H1 (cell line): ENCODE measurements at regions not wholly inside any gene's neighbourhood (a gene's known extent, or its start where the extent isn't known, plus 50 kb on each side); places are given as distances from the start of the nearest gene placed in this dataset.

Experiments used
- CTCF ChIA-PET: fragments of 300-600 bp; sonication (Branson Sonifier 250); formaldehyde crosslinking; loops from one replicate; lab custom pipeline; 2021; ENCODE audit not compliant: partially characterized antibody; lab: Charles Lee
- POLR2A ChIA-PET: fragments of 300-600 bp; sonication (Branson Sonifier 250); formaldehyde crosslinking; loops from one replicate; lab custom pipeline; 2021; ENCODE audit warnings: inconsistent platforms; ENCODE audit not compliant: partially characterized antibody; lab: Charles Lee
- DNase-seq, 2 experiments: peaks; one replicate each; pipeline versions ENCODE4 v3.0.0 to v3.0.0-alpha.2; 2010 to 2022; ENCODE audit warnings: low spot score in 2 of 2, low read depth in 1 of 2, mixed read lengths in 1 of 2
- FAIRE-seq: peaks from 2 replicates; lab custom pipeline; 2011; peaks lifted over from hg19 to GRCh38; lab: Jason Lieb, UNC
- H2AFZ ChIP-seq: 2 replicates; pipeline ENCODE4 v1.8.1; 2012; ENCODE audit warnings: low read length, inconsistent platforms
- H2AK5ac ChIP-seq: 2 replicates; pipeline ENCODE4 v1.6.1; 2013; ENCODE audit warnings: low read depth, low read length
- H2BK120ac ChIP-seq: replicated peaks from 2 replicates; pipeline ENCODE3; 2013; ENCODE audit warnings: low read depth, low read length, inconsistent platforms
- H2BK12ac ChIP-seq: 2 replicates; pipeline ENCODE4 v1.6.1; 2013; ENCODE audit warnings: low read depth, low read length
- H2BK15ac ChIP-seq: 2 replicates; pipeline ENCODE4 v1.6.1; 2013; ENCODE audit warnings: low read length
- H2BK20ac ChIP-seq: 2 replicates; pipeline ENCODE4 v1.6.1; 2013; ENCODE audit warnings: low read length
- H2BK5ac ChIP-seq: 2 replicates; pipeline ENCODE4 v1.6.1; 2013; ENCODE audit warnings: low read depth, low read length
- H3K14ac ChIP-seq: 2 replicates; pipeline ENCODE4 v1.6.1; 2013; ENCODE audit warnings: inconsistent platforms; ENCODE audit not compliant: insufficient read length
- H3K18ac ChIP-seq: 2 replicates; pipeline ENCODE4 v1.6.1; 2013; ENCODE audit warnings: low read length; ENCODE audit errors: extremely low read depth
- H3K23ac ChIP-seq: 2 replicates; pipeline ENCODE4 v1.6.1; 2013; ENCODE audit warnings: inconsistent platforms; ENCODE audit not compliant: insufficient read length
- H3K23me2 ChIP-seq: 2 replicates; pipeline ENCODE4 v1.6.1; 2013; ENCODE audit warnings: low read depth, low read length
- H3K27ac ChIP-seq: 2 replicates; pipeline ENCODE4 v1.6.1; 2011; ENCODE audit warnings: low read depth, low read length, inconsistent platforms
- H3K27me3 ChIP-seq, 4 experiments: replicated peaks in 1 of 4; 1 replicate in 1 of 4; 2 replicates in 3 of 4; pipeline versions ENCODE4 v1.6.1 to v1.8.1; 2011 to 2013; ENCODE audit warnings: low read length in 3 of 4, mild to moderate bottlenecking in 3 of 4, inconsistent platforms in 2 of 4, mixed read lengths in 2 of 4, moderate library complexity in 1 of 4; ENCODE audit not compliant: control insufficient read depth in 3 of 4, insufficient read depth in 3 of 4; ENCODE audit errors: extremely low read depth in 1 of 4
- H3K36me3 ChIP-seq, 4 experiments: 2 replicates each; pipeline versions ENCODE4 v1.6.1 to v1.8.1; 2011 to 2013; ENCODE audit warnings: mild to moderate bottlenecking in 4 of 4, low read length in 3 of 4, moderate library complexity in 2 of 4, control low read depth in 1 of 4, inconsistent platforms in 1 of 4; ENCODE audit not compliant: insufficient read depth in 4 of 4, control insufficient read depth in 2 of 4
- H3K4ac ChIP-seq: replicated peaks from 2 replicates; pipeline ENCODE3; 2013; ENCODE audit warnings: low read length, low read depth, mixed read lengths, inconsistent platforms; ENCODE audit not compliant: insufficient read length
- H3K4me1 ChIP-seq, 4 experiments: replicated peaks in 1 of 4; 1 replicate in 1 of 4; 2 replicates in 3 of 4; pipeline versions ENCODE4 v1.6.1 to v1.8.1; 2011 to 2013; ENCODE audit warnings: low read length in 3 of 4, inconsistent platforms in 2 of 4, mixed read lengths in 1 of 4; ENCODE audit not compliant: insufficient read depth in 4 of 4, control insufficient read depth in 3 of 4
- H3K4me2 ChIP-seq, 2 experiments: 2 replicates each; pipeline versions ENCODE4 v1.6.1 to v1.8.1; 2011 to 2013; ENCODE audit warnings: low read depth in 2 of 2, low read length in 2 of 2, control low read depth in 1 of 2, inconsistent platforms in 1 of 2, mild to moderate bottlenecking in 1 of 2; ENCODE audit not compliant: insufficient read depth in 1 of 2
- H3K4me3 ChIP-seq, 4 experiments: fragments of 200-600, 300-600 bp in 1 of 4; sonication (generic), shearing (Covaris generic), sonication (Bioruptor Twin) in 1 of 4; 2 replicates each; pipeline versions ENCODE4 v1.5.1 to v1.8.1; 2011 to 2016; ENCODE audit warnings: low read length in 4 of 4, low read depth in 3 of 4, control low read depth in 2 of 4, inconsistent platforms in 2 of 4, mild to moderate bottlenecking in 2 of 4, mixed read lengths in 1 of 4, moderate library complexity in 1 of 4; ENCODE audit not compliant: insufficient read depth in 2 of 4; ENCODE audit errors: extremely low read depth in 1 of 4
- H3K56ac ChIP-seq: replicated peaks from 2 replicates; pipeline ENCODE3; 2013; ENCODE audit warnings: low read depth, mild to moderate bottlenecking, mixed read lengths, low read length, inconsistent platforms; ENCODE audit not compliant: insufficient read length
- H3K79me1 ChIP-seq: 2 replicates; pipeline ENCODE4 v1.6.1; 2013; ENCODE audit warnings: low read depth, low read length, control low read depth
- H3K79me2 ChIP-seq, 2 experiments: 2 replicates each; pipeline versions ENCODE4 v1.6.1 to v1.8.1; 2012 to 2013; ENCODE audit warnings: low read length in 2 of 2, mild to moderate bottlenecking in 2 of 2, inconsistent platforms in 1 of 2; ENCODE audit not compliant: insufficient read depth in 2 of 2, control insufficient read depth in 1 of 2
- H3K9ac ChIP-seq, 4 experiments: replicated peaks in 1 of 4; 1 replicate in 1 of 4; 2 replicates in 3 of 4; pipeline versions ENCODE4 v1.6.1 to v1.8.1; 2011 to 2013; ENCODE audit warnings: low read depth in 3 of 4, low read length in 3 of 4, control low read depth in 2 of 4, mild to moderate bottlenecking in 2 of 4, moderate library complexity in 2 of 4, inconsistent platforms in 1 of 4; ENCODE audit errors: extremely low read depth in 1 of 4
- H3K9me3 ChIP-seq, 2 experiments: 2 replicates each; pipeline versions ENCODE4 v1.6.1 to v1.8.1; 2012 to 2013; ENCODE audit warnings: mild to moderate bottlenecking in 2 of 2, moderate library complexity in 2 of 2, control low read depth in 1 of 2, inconsistent platforms in 1 of 2, low read depth in 1 of 2, low read length in 1 of 2, mixed read lengths in 1 of 2; ENCODE audit not compliant: insufficient read depth in 2 of 2
- H4K20me1 ChIP-seq, 2 experiments: replicated peaks in 1 of 2; 2 replicates each; pipeline versions ENCODE3 to v1.8.1; 2011 to 2013; ENCODE audit warnings: inconsistent platforms in 2 of 2, low read length in 2 of 2, mild to moderate bottlenecking in 1 of 2; ENCODE audit not compliant: insufficient read depth in 2 of 2, control insufficient read depth in 1 of 2
- H4K5ac ChIP-seq: 2 replicates; pipeline ENCODE4 v1.6.1; 2013; ENCODE audit warnings: low read length, low read depth, mixed read lengths, inconsistent platforms; ENCODE audit not compliant: insufficient read length
- H4K8ac ChIP-seq: 2 replicates; pipeline ENCODE4 v1.8.0; 2013; ENCODE audit warnings: mild to moderate bottlenecking, moderate library complexity, low read length, inconsistent platforms; ENCODE audit not compliant: insufficient read depth; ENCODE audit errors: extremely low read depth
- H4K91ac ChIP-seq: replicated peaks from 2 replicates; pipeline ENCODE3; 2013; ENCODE audit warnings: low read length, mixed read lengths, inconsistent platforms; ENCODE audit not compliant: insufficient read length
- E2F6 ChIP-seq: IDR thresholded peaks from 2 replicates; pipeline ENCODE4 v1.6.1; 2012; ENCODE audit warnings: inconsistent platforms
- KDM4A ChIP-seq: IDR thresholded peaks from one replicate; pipeline ENCODE4 v1.7.1; 2012; ENCODE audit warnings: low read depth, mild to moderate bottlenecking, moderate library complexity, low read length, inconsistent platforms; ENCODE audit not compliant: severe bottlenecking
- RBBP5 ChIP-seq: IDR thresholded peaks from 2 replicates; pipeline ENCODE4 v1.7.1; 2012; ENCODE audit warnings: low read depth, mild to moderate bottlenecking, inconsistent platforms, low read length, moderate library complexity, borderline replicate concordance
- RNF2 ChIP-seq: fragments of 200-900, 300-1000 bp; sonication (generic); IDR thresholded peaks from 2 replicates; pipeline ENCODE4 v1.7.1; 2016; ENCODE audit warnings: borderline replicate concordance, low read depth, mild to moderate bottlenecking, antibody characterized with exemption, low read length; ENCODE audit not compliant: poor library complexity, severe bottlenecking; ENCODE audit errors: missing control alignments
- USF2 ChIP-seq: IDR thresholded peaks from 2 replicates; pipeline ENCODE4 v1.6.1; 2011; ENCODE audit warnings: low read length, improper control_type of control experiment
- WGBS, 2 experiments: shearing (Covaris generic) in 1 of 2; methylation state at CpG; one replicate each; pipeline versions ENCODE4 v1.1.6 to v1.1.7; 2013 to 2015; ENCODE audit warnings: low lambda C conversion rate in 2 of 2, mixed read lengths in 2 of 2, inconsistent platforms in 1 of 2, low coverage in 1 of 2, missing lambda C conversion rate in 1 of 2; ENCODE audit not compliant: insufficient replicate concordance in 2 of 2, insufficient coverage in 1 of 2, insufficient read length in 1 of 2; ENCODE audit errors: extremely low coverage in 1 of 2, missing lambda C conversion rate in 1 of 2; 5-methylcytosine and 5-hydroxymethylcytosine counted together

GRCh38 chr11:119907878-119908572 is 179.0 kb upstream of the NECTIN1 start:
- no peak overlapping the region for H3K14ac ChIP-seq
- FAIRE-seq: no peak
- H2AFZ ChIP-seq: no peak overlapping the region
- no peaks in the 10 kb centered on the region for H3K79me1 ChIP-seq
- no peak overlapping the region; the same call in 1 of the 2 replicates for H2AK5ac ChIP-seq
- no peak overlapping the region for H3K18ac ChIP-seq
- H2BK20ac ChIP-seq: no peak overlapping the region
- H3K4ac ChIP-seq: no peak overlapping the region
- no peak overlapping the region for H3K27ac ChIP-seq
- no peak overlapping the region for H2BK15ac ChIP-seq
- 78% methylated on average over 14 of the region's 14 CpGs; no CpG with 5 or more reads in 1 of the 2 experiments for WGBS, 2 experiments
- H3K4me2 ChIP-seq: no peak overlapping the region
- ChIA-PET POLR2A (no interaction called here), CTCF (interaction anchor here (0.9 to 1.8 kb wide), 7 partner anchors 10 to 204 kb away, joined by 3 to 9 read pairs (median 4); no protein-coding TSS in a partner anchor)
- peaks cover 0 to 8% (median 7%) of the 10 kb centered on the region in 4 experiments; a peak in 6 of 7 replicates for H3K4me1 ChIP-seq
- no peak overlapping the region for H4K91ac ChIP-seq
- no peak overlapping the region for H3K56ac ChIP-seq
- H3K27me3 ChIP-seq: peaks cover 0 to 2% (median under 1%) of the 10 kb centered on the region in 4 experiments; a peak in 1 of 7 replicates
- DNase-seq: no peak
- no peaks in the 10 kb centered on the region for H3K36me3 ChIP-seq
- no peak overlapping the region for H3K9ac ChIP-seq
- H4K20me1 ChIP-seq: no peaks in the 10 kb centered on the region
- no peak overlapping the region for H3K4me3 ChIP-seq
- 0 out of 2 replicates have a peak overlapping the region, but pooled peaks have one; percentile 39 for H2BK12ac ChIP-seq
- no peaks in the 10 kb centered on the region for H3K79me2 ChIP-seq
- H2BK120ac ChIP-seq: no peak overlapping the region
- H2BK5ac ChIP-seq: no peak overlapping the region
- no peak overlapping the region for H4K8ac ChIP-seq
- no peaks in the 10 kb centered on the region for H3K9me3 ChIP-seq
- no peaks in the 10 kb centered on the region for H3K23me2 ChIP-seq
- H4K5ac ChIP-seq: no peak overlapping the region
- TF ChIP-seq USF2 (no peak), RNF2 (no peak), E2F6 (no peak), RBBP5 (no peak), KDM4A (no peak)
- TF ChIP-seq, all 59 proteins: peak for 0
- no peak overlapping the region for H3K23ac ChIP-seq
